GM21723 (cell line): ENCODE measurements at regions not wholly inside any gene's neighbourhood (a gene's known extent, or its start where the extent isn't known, plus 50 kb on each side); places are given as distances from the start of the nearest gene placed in this dataset.
"Not testable (repeated sequence)": the region's sequence is repeated elsewhere in the genome, so short reads cannot be mapped to it uniquely, and the experiment has no call there.

Experiments
- ATAC-seq: cut with Tn5 transposase; IDR thresholded peaks from one replicate; pipeline ENCODE4 v1.9.1; 2021; ENCODE audit warnings: mild to moderate bottlenecking, moderate library complexity; ENCODE audit not compliant: unreplicated experiment

DNA sequence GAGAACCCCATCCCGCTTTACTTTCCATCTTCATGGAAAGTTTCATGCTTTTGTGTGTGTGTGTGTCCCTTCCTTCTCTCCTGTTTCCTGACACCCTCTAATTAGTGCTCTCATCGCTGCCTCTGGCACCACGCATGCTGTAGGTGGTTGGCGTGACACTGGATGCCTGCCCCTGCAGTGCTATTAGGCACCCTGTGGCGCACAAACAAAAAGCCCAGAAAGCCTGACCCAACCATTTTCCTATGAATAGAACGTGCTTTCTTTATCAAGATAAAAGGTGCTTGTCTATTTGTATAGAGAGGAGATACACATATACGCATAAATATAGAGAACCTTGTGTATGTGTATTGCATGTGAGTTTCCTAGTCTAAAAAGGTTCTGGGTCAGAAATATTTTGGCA is 120.8 kb upstream of the CDCA7L start:
- ATAC-seq, result no peak

GRCh38 chr7:22064816-22065215 is 119.1 kb upstream of the CDCA7L start:
- ATAC-seq, result no peak

DNA sequence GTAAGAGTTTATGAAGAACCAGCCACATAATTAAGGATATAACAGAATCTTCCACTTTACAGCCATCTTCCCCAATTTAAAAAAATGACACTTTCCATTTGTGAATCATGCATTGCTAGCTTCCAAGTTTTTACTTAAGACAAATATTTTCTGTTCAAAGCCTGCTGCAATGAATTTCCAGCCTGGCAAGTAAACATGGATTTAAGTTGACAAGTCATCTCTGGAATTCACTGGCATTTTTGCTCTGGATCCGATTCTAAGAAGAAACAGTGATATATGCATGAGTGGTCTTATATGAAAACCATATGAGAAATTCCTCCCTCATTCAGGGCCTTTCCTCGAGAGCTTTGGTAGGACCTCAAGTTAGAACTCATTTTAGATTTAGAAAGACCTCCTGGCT is 116.1 kb upstream of the CDCA7L start:
- no peak for ATAC-seq

- ATAC-seq, result no peak
These were observed 115.2 kb upstream of the CDCA7L start for GRCh38 chr7:22060863-22061262.

- ATAC-seq, result no peak
These were observed 114.5 kb upstream of the CDCA7L start for GRCh38 chr7:22060197-22060596.

- ATAC-seq, result no peak
These were observed 109.5 kb upstream of the CDCA7L start for GRCh38 chr7:22055226-22055625.

GRCh38 chr7:22052674-22053365 is 107.1 kb upstream of the CDCA7L start:
- ATAC-seq, result no peak

- no peak for ATAC-seq
These were observed 106.4 kb upstream of the CDCA7L start for GRCh38 chr7:22051886-22052673.

DNA sequence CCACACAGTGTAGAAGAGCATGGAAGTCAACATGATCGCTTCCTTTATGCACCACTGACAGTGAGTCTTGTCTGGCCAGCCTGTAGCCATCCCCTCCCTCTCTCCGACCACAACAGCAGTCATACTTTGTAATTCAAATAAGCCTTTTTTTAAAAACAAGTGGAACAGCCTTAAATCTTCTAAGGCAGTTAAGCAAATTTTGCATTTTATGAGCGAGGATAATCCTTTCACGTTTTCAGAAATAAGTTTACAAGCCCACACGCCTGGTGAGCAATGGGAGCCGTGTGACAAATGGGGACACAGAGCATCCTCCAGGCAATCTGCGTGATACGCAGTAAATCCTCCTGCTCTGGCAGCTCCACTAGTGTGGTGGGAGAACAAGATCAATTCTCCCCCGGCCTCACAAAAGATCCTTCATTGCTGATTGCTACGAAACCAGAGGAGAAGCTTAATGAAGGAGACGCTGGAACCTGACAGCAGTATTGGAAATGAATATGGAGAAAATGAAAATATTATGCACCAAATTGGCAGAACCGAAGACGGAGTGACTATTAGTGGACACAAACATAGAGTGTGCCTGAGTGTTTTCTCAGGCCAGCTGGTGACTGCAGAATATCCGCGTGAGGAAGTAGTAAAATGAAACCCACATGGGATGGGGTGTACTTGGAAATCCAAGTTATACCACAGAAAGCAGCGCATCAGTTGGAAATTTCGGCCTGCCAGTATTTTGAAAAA is 104.2 kb upstream of the CDCA7L start:
- no peak for ATAC-seq

DNA sequence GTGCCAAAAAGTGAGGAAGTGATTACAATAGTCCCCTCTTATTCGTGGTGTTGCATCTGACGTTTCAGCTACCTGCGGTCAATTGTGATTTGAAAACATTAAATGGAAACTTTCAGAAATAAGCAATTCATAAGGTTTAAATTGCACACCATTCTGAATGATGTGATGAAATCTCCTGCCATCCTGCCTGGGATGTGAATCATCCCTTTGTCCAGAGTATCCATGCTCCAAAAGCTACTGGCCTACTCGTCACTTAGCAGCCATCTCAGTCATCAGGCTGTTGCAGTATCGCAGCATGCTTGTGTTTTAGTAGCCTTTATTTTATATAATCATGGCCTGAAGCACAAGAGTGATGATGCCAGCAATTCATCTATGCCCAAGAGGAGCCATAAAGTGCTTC is 97.7 kb upstream of the CDCA7L start:
- no peak for ATAC-seq

GRCh38 chr7:22040923-22041595 is 95.4 kb upstream of the CDCA7L start:
- ATAC-seq, result no peak

- no peak for ATAC-seq
These were observed 94.0 kb upstream of the CDCA7L start for GRCh38 chr7:22039670-22040069.

DNA sequence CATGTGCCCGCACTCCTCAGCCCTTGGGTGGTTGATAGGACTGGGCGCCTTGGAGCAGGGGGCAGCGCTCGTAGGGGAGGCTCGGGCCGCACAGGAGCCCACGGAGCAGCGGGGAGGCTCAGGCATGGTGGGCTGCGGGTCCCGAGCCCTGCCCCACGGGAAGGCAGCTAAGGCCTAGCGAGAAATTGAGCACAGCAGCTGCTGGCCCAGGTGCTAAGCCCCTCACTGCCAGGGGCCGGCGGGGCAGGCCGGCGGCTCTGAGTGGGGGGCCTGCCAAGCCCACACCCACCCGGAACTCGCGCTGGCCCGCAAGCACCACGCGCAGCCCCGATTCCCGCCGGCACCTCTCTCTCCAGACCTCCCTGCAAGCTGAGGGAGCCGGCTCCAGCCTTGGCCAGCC is 86.7 kb upstream of the CDCA7L start:
- ATAC-seq, result not testable (repeated sequence)

DNA sequence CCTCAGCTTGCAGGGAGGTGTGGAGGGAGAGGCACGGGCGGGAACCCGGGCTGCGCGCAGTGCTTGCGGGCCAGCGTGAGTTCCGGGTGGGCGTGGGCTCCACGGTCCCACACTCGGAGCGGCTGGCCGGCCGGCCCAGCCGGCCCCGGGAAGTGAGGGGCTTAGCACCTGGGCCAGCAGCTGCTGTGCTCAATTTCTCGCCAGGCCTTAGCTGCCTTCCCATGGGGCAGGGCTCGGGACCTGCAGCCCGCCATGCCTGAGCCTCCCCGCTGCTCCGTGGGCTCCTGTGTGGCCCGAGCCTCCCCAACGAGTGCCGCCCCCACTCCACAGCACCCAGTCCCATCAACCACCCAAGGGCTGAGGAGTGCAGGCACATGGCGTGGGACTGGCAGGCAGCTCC is 83.0 kb upstream of the CDCA7L start:
- ATAC-seq, result not testable (repeated sequence)

GRCh38 chr7:22027475-22027874 is 81.8 kb upstream of the CDCA7L start:
- no peak for ATAC-seq

DNA sequence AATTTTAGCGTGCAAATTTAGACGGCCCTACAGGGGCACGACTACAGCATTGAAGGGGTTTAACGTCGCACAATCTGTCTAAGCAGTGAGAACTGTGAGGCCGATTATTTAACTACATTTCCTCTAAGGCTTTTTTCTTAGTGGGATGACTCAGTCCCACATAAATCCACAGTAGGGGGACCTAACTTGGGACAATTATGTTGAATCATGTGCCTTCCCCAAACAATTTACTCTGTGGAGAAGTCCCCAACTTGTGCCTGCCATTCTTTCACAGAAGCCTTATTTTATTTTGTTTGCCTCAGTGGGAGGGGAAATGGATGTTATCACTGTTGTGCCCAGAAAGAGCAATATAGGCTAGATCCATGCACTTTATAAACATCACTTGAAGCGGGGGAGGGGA is 80.3 kb upstream of the CDCA7L start:
- ATAC-seq, result no peak

GRCh38 chr7:22025075-22025474 is 79.4 kb upstream of the CDCA7L start:
- no peak for ATAC-seq

GRCh38 chr7:22019931-22020330 is 74.2 kb upstream of the CDCA7L start:
- ATAC-seq, result no peak

- ATAC-seq, result no peak
These were observed 70.8 kb upstream of the CDCA7L start for GRCh38 chr7:22016507-22016906.

DNA sequence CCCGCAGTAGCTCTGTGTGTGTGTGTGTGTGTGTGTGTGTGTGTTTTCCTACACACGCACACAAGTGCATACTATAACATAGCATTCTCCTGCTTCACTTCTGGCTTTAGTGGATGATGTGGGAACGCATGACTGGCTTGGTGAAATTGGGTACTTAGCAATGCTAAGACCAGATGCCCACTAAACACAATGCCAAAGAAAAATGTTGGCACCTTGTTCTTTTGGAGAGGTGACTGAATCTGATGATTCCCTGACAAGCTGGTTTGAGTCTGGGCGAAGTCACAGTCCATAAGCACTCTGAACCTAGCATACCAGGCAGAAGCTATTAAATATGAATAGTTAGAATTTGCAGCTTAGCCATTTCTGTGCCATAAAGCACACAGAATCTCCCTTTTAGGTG is 68.0 kb upstream of the CDCA7L start:
- ATAC-seq, result no peak

- ATAC-seq, result no peak
These were observed 63.0 kb upstream of the CDCA7L start for GRCh38 chr7:22008683-22009082.
